ENCODE measurements at regions not wholly inside any gene's neighbourhood (a gene's known extent, or its start where the extent isn't known, plus 50 kb on each side); places are given as distances from the start of the nearest gene placed in this dataset.

DNA sequence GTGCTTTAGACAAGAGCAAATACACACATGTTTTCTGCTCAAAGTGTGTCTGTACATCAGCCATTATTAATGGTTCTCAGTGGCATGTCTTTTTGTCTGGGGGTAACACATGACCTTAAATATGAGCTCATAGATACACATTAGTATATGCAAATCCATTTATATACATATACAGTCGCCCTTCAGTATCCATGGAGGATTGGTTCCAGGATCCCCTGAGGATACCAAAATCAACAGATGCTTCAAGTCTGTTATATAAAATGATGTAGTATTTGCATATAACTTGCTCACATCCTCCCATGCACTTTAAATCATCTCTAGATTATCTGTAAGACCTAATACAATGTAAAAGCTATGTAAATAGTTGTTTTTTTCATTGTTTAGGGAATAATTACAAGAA, 298.1 kb downstream of the OLFM4 start:
- no peak overlapping the region for H3K9ac ChIP-seq (ENCODE audit: low read length)
- no peaks in the 10 kb centered on the region for H3K36me3 ChIP-seq (ENCODE audit: control insufficient read depth, insufficient read depth, low read length)
- no peak overlapping the region for H3K27ac ChIP-seq (ENCODE audit: low read depth, low read length)
- no peak overlapping the region for H3K4me3 ChIP-seq (ENCODE audit: low read depth, low read length)
- H3K9me3 ChIP-seq (ENCODE audit: control insufficient read depth, insufficient read depth, low read depth, low read length), result no peaks in the 10 kb centered on the region
- H3K4me1 ChIP-seq (ENCODE audit: control insufficient read depth, insufficient read depth, low read length), result no peaks in the 10 kb centered on the region
- no peaks in the 10 kb centered on the region for H3K27me3 ChIP-seq (ENCODE audit: control insufficient read depth, insufficient read depth, low read length)

GRCh38 chr13:53327680-53328315, 299.2 kb downstream of the OLFM4 start:
- H3K9me3 ChIP-seq (ENCODE audit: control insufficient read depth, insufficient read depth, low read depth, low read length), result no peaks in the 10 kb centered on the region

DNA sequence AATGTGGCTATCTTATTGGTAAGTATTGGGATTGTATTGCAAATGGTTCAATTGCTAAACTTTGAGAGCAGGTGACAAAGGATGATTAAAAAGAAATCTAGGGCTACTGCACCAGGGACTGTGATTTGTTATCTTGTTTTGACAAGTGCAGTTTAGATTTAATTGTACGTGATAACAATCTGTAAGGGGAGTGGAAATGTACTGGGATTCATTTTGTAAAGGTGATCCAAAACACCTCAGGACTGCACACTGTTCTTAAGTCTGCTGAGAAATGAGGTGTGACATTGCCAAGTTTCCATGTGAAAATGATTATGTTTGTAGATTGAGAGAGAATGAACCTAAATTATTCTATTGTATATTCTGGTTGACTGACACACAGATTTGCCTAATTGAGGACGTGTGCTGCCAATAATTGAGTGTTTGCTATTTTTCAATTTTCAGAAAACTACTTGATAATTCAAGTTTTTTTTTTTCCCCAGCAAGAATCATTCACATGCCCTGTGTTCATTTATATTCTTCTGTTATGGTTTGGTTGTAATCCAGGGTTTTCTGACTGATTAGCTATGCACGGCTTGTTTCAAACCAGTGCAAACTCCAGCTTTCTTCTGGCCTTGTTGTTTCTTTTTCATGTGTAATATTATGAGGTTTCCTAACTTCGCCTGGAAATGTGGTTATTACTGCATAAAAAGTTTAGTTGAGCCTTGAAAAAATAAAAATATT, 308.0 kb downstream of the OLFM4 start:
- H3K9me3 ChIP-seq (ENCODE audit: control insufficient read depth, insufficient read depth, low read depth, low read length), result peaks cover 4% of the 10 kb centered on the region; the same call in 1 of the 2 replicates
- H3K27ac ChIP-seq (ENCODE audit: low read depth, low read length), result no peak overlapping the region
- no peaks in the 10 kb centered on the region for H3K36me3 ChIP-seq (ENCODE audit: control insufficient read depth, insufficient read depth, low read length)
- no peaks in the 10 kb centered on the region for H3K27me3 ChIP-seq (ENCODE audit: control insufficient read depth, insufficient read depth, low read length)
- no peak overlapping the region for H3K9ac ChIP-seq (ENCODE audit: low read length)
- no peak overlapping the region for H3K4me3 ChIP-seq (ENCODE audit: low read depth, low read length)
- H3K4me1 ChIP-seq (ENCODE audit: control insufficient read depth, insufficient read depth, low read length), result peaks cover 5% of the 10 kb centered on the region; the same call in 1 of the 2 replicates

More at GRCh38 chr13:53327680-53328315, 299.2 kb downstream of the OLFM4 start:
- H3K27me3 ChIP-seq (ENCODE audit: control insufficient read depth, insufficient read depth, low read length), result no peaks in the 10 kb centered on the region
- no peaks in the 10 kb centered on the region for H3K4me1 ChIP-seq (ENCODE audit: control insufficient read depth, insufficient read depth, low read length)
- no peak overlapping the region for H3K4me3 ChIP-seq (ENCODE audit: low read depth, low read length)
- no peaks in the 10 kb centered on the region for H3K36me3 ChIP-seq (ENCODE audit: control insufficient read depth, insufficient read depth, low read length)
- H3K9ac ChIP-seq (ENCODE audit: low read length), result no peak overlapping the region
- H3K27ac ChIP-seq (ENCODE audit: low read depth, low read length), result no peak overlapping the region

DNA sequence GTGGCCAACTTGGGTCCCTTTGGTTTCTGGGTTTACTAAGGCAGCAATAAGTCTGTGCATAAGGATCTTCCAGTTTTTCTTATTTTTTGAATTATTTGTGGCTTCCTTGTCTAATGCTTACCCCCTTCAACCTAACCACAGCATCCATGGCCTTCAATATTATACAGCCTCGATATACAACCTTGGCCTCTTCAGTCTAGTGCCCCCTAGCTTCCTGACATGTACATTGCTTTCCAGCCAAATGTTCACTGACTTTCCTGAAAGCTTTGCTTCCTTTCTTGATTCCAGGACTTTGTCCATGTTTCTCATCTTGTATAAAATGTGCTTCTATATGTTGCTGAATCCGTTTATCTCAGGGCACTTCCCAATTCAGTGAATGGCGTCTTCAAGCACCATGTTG, 310.1 kb downstream of the OLFM4 start:
- no peak overlapping the region for H3K27ac ChIP-seq (ENCODE audit: low read depth, low read length)
- H3K4me3 ChIP-seq (ENCODE audit: low read depth, low read length), result no peak overlapping the region
- H3K27me3 ChIP-seq (ENCODE audit: control insufficient read depth, insufficient read depth, low read length), result peaks cover 3% of the 10 kb centered on the region; the same call in 1 of the 2 replicates
- H3K9ac ChIP-seq (ENCODE audit: low read length), result no peak overlapping the region
- H3K4me1 ChIP-seq (ENCODE audit: control insufficient read depth, insufficient read depth, low read length), result peaks cover 17% of the 10 kb centered on the region
- H3K36me3 ChIP-seq (ENCODE audit: control insufficient read depth, insufficient read depth, low read length), result no peaks in the 10 kb centered on the region
- H3K9me3 ChIP-seq (ENCODE audit: control insufficient read depth, insufficient read depth, low read depth, low read length), result peaks cover 4% of the 10 kb centered on the region; the same call in 1 of the 2 replicates

DNA sequence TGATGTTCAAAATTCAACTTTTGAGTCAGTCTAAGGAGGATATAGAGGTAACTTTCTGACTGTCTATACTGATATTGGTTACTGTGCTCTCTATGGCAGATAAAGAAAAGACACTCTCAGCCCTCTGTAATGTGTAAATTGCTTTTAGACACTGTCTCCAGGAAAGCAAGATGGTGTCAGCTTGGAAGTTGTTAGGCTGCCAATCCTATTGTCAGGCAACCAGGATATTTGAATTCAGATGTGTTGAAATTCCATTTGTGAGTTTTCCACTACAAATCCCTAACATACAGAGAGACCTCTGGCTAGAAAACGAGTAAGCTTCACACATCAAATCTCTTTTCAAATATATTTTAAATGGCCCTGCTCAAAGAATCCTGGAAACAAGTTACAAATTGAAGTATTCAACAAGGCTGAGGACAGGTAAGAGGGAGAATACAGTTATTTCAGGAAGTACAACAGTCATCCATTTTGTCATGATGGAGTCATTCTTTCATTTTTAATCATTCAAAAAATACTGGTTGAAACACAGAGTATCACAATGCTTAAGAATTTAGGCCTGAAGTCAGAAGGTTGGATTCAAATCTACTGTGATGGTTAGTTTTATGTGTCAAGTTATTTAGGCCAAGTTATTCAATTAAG, 312.0 kb downstream of the OLFM4 start:
- Histone ChIP-seq H3K27me3 (ENCODE audit: control insufficient read depth, insufficient read depth, low read length) (peaks cover 15% of the 10 kb centered on the region; the same call in 1 of the 2 replicates), H3K27ac (ENCODE audit: low read depth, low read length) (no peak overlapping the region), H3K36me3 (ENCODE audit: control insufficient read depth, insufficient read depth, low read length) (no peaks in the 10 kb centered on the region), H3K9me3 (ENCODE audit: control insufficient read depth, insufficient read depth, low read depth, low read length) (peaks cover 4% of the 10 kb centered on the region; the same call in 1 of the 2 replicates), H3K9ac (ENCODE audit: low read length) (no peak overlapping the region), H3K4me3 (ENCODE audit: low read depth, low read length) (no peak overlapping the region), H3K4me1 (ENCODE audit: control insufficient read depth, insufficient read depth, low read length) (peaks cover 25% of the 10 kb centered on the region)

GRCh38 chr13:53341144-53341510, 312.5 kb downstream of the OLFM4 start:
- Histone ChIP-seq H3K4me3 (ENCODE audit: low read depth, low read length) (no peak overlapping the region), H3K27me3 (ENCODE audit: control insufficient read depth, insufficient read depth, low read length) (peaks cover 20% of the 10 kb centered on the region; the same call in 1 of the 2 replicates), H3K27ac (ENCODE audit: low read depth, low read length) (no peak overlapping the region), H3K4me1 (ENCODE audit: control insufficient read depth, insufficient read depth, low read length) (peaks cover 25% of the 10 kb centered on the region), H3K9ac (ENCODE audit: low read length) (no peak overlapping the region), H3K36me3 (ENCODE audit: control insufficient read depth, insufficient read depth, low read length) (no peaks in the 10 kb centered on the region), H3K9me3 (ENCODE audit: control insufficient read depth, insufficient read depth, low read depth, low read length) (peaks cover 4% of the 10 kb centered on the region; the same call in 1 of the 2 replicates)

DNA sequence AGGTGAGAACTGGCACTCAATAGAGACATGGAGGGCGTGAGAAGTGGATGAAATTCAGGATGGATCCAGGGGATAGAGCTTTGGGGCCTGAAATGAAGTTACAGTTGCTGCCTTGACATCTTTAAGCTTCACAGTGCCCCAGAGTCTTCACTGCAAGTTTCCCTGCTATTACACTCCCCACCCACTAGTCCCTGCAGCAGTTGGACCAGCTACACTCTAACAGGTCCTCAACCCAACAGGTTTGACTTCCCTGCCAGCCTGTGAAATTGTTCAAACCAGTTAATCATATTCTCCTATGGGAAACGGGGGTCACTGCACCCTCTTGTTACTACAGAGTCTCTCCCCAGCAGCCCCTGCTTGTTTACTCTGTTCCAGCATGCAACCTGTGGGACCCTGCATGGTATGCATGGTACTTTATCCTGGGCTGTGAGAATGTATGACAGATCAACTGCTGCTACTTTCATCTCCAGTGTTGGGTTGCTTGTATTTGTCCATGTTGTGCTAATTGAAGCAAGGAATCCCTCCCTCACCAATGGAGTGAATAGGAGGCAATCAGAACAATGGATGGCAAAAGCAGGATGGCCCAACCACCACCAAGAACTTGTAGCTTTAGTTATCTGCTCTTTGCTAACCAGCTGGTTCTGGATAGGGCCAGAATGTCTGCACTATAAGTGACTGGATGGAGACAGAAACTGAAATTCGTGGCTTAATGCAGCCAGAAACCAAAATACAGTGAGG, 314.2 kb downstream of the OLFM4 start:
- Histone ChIP-seq H3K36me3 (ENCODE audit: control insufficient read depth, insufficient read depth, low read length) (no peaks in the 10 kb centered on the region), H3K27me3 (ENCODE audit: control insufficient read depth, insufficient read depth, low read length) (peaks cover 31% of the 10 kb centered on the region; the same call in 1 of the 2 replicates), H3K27ac (ENCODE audit: low read depth, low read length) (no peak overlapping the region), H3K9me3 (ENCODE audit: control insufficient read depth, insufficient read depth, low read depth, low read length) (peaks cover 4% of the 10 kb centered on the region; the same call in 1 of the 2 replicates), H3K4me3 (ENCODE audit: low read depth, low read length) (peak overlapping the region; percentile 17; the same call in 1 of the 2 replicates), H3K4me1 (ENCODE audit: control insufficient read depth, insufficient read depth, low read length) (peaks cover 25% of the 10 kb centered on the region), H3K9ac (ENCODE audit: low read length) (no peak overlapping the region)

GRCh38 chr13:53343361-53343744, 314.7 kb downstream of the OLFM4 start:
- Histone ChIP-seq H3K9me3 (ENCODE audit: control insufficient read depth, insufficient read depth, low read depth, low read length) (peaks cover 4% of the 10 kb centered on the region; the same call in 1 of the 2 replicates), H3K4me1 (ENCODE audit: control insufficient read depth, insufficient read depth, low read length) (peaks cover 25% of the 10 kb centered on the region), H3K27me3 (ENCODE audit: control insufficient read depth, insufficient read depth, low read length) (peaks cover 37% of the 10 kb centered on the region), H3K27ac (ENCODE audit: low read depth, low read length) (no peak overlapping the region), H3K4me3 (ENCODE audit: low read depth, low read length) (peak overlapping the region; percentile 17; the same call in 1 of the 2 replicates), H3K9ac (ENCODE audit: low read length) (no peak overlapping the region), H3K36me3 (ENCODE audit: control insufficient read depth, insufficient read depth, low read length) (no peaks in the 10 kb centered on the region)

GRCh38 chr13:53351021-53351420, 322.4 kb downstream of the OLFM4 start:
- Histone ChIP-seq H3K4me1 (ENCODE audit: control insufficient read depth, insufficient read depth, low read length) (no peaks in the 10 kb centered on the region), H3K9ac (ENCODE audit: low read length) (no peak overlapping the region), H3K27ac (ENCODE audit: low read depth, low read length) (no peak overlapping the region), H3K4me3 (ENCODE audit: low read depth, low read length) (no peak overlapping the region), H3K9me3 (ENCODE audit: control insufficient read depth, insufficient read depth, low read depth, low read length) (no peaks in the 10 kb centered on the region), H3K36me3 (ENCODE audit: control insufficient read depth, insufficient read depth, low read length) (no peaks in the 10 kb centered on the region), H3K27me3 (ENCODE audit: control insufficient read depth, insufficient read depth, low read length) (peaks cover 28% of the 10 kb centered on the region)

DNA sequence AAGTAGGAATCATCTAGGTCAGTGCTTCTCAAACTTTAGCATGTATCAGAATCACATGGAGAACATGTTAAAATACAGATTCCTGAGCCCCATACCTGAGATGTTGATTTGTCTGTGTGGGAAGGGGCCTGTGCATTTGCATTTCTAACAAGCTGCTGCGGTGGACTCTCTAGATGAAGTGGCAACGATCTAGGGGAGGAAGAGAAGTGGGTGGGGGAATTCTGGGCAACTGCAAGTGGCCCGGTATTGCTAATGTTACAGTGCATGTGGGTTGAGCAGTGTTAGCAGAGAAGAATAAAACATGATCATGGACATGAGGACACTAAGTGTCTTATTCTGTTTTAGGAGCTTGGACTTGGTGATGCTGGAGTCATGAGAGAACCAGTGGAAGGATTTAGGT, 329.0 kb downstream of the OLFM4 start:
- no peak overlapping the region for H3K27ac ChIP-seq (ENCODE audit: low read depth, low read length)
- no peaks in the 10 kb centered on the region for H3K4me1 ChIP-seq (ENCODE audit: control insufficient read depth, insufficient read depth, low read length)
- H3K9ac ChIP-seq (ENCODE audit: low read length), result no peak overlapping the region
- no peak overlapping the region for H3K4me3 ChIP-seq (ENCODE audit: low read depth, low read length)
- H3K27me3 ChIP-seq (ENCODE audit: control insufficient read depth, insufficient read depth, low read length), result no peaks in the 10 kb centered on the region; the same call in 1 of the 2 replicates
- H3K9me3 ChIP-seq (ENCODE audit: control insufficient read depth, insufficient read depth, low read depth, low read length), result no peaks in the 10 kb centered on the region
- H3K36me3 ChIP-seq (ENCODE audit: control insufficient read depth, insufficient read depth, low read length), result no peaks in the 10 kb centered on the region

Measured in HUES6 (cell line).